HUDEP-2 (cell line): ENCODE measurements at regions not wholly inside any gene's neighbourhood (a gene's known extent, or its start where the extent isn't known, plus 50 kb on each side); places are given as distances from the start of the nearest gene placed in this dataset.

Experiments used
- DNase-seq, 76 experiments: peaks; one replicate each; lab custom pipeline; 2025; ENCODE audit not compliant: unreplicated experiment in 76 of 76; lab: John Stamatoyannopoulos, UW

GRCh38 chr2:147560810-147561535, 283.9 kb upstream of the ACVR2A start:
- no peak for DNase-seq

- DNase-seq = no peak
Observed at GRCh38 chr2:147559070-147559725, 285.6 kb upstream of the ACVR2A start.

GRCh38 chr2:147558620-147559019, 286.2 kb upstream of the ACVR2A start:
- DNase-seq = no peak

- no peak for DNase-seq
Observed at GRCh38 chr2:147554521-147555107, 290.2 kb upstream of the ACVR2A start.

- no peak for DNase-seq
Observed at GRCh38 chr2:147553775-147554271, 291.0 kb upstream of the ACVR2A start.

- DNase-seq = no peak
Observed at GRCh38 chr2:147550995-147551731, 293.7 kb upstream of the ACVR2A start.

- DNase-seq = no peak
Observed at GRCh38 chr2:147549054-147549453, 295.8 kb upstream of the ACVR2A start.

GRCh38 chr2:147548451-147548850, 296.4 kb upstream of the ACVR2A start:
- no peak for DNase-seq

- DNase-seq = no peak
Observed at GRCh38 chr2:147547440-147547839, 297.4 kb upstream of the ACVR2A start.

GRCh38 chr2:147546109-147546508, 298.7 kb upstream of the ACVR2A start:
- no peak for DNase-seq

- DNase-seq = no peak
Observed at GRCh38 chr2:147543056-147543455, 301.8 kb upstream of the ACVR2A start.

- no peak for DNase-seq
Observed at GRCh38 chr2:147542351-147542750, 302.5 kb upstream of the ACVR2A start.

- no peak for DNase-seq
Observed at GRCh38 chr2:147541314-147541713, 303.5 kb upstream of the ACVR2A start.

GRCh38 chr2:147538821-147539220, 306.0 kb upstream of the ACVR2A start:
- no peak for DNase-seq

- no peak for DNase-seq
Observed at GRCh38 chr2:147538088-147538487, 306.7 kb upstream of the ACVR2A start.

GRCh38 chr2:147531269-147531668, 313.6 kb upstream of the ACVR2A start:
- DNase-seq = no peak

GRCh38 chr2:147530033-147530432, 314.8 kb upstream of the ACVR2A start:
- no peak for DNase-seq

GRCh38 chr2:147525819-147526489, 318.9 kb upstream of the ACVR2A start:
- DNase-seq = no peak

GRCh38 chr2:147524912-147525311, 319.9 kb upstream of the ACVR2A start:
- no peak for DNase-seq

- no peak for DNase-seq
Observed at GRCh38 chr2:147523415-147523814, 321.4 kb upstream of the ACVR2A start.

- DNase-seq = no peak
Observed at GRCh38 chr2:147521936-147522335, 322.9 kb upstream of the ACVR2A start.
